Adipocyte (in vitro differentiated cells): ENCODE measurements at regions not wholly inside any gene's neighbourhood (a gene's known extent, or its start where the extent isn't known, plus 50 kb on each side); places are given as distances from the start of the nearest gene placed in this dataset.

Experiments
- DNase-seq: peaks from one replicate; pipeline ENCODE4 v3.0.0-alpha.2; 2015; ENCODE audit warnings: low read depth
- H3K27me3 ChIP-seq: replicated peaks from 2 replicates; pipeline ENCODE4 v1.7.0; 2013; ENCODE audit warnings: mild to moderate bottlenecking, low read length, moderate library complexity; ENCODE audit not compliant: control insufficient read depth, insufficient read depth
- H3K36me3 ChIP-seq: 2 replicates; pipeline ENCODE4 v1.7.0; 2013; ENCODE audit warnings: low read length, mild to moderate bottlenecking, moderate library complexity; ENCODE audit not compliant: control insufficient read depth, insufficient read depth, severe bottlenecking
- H3K4me1 ChIP-seq: 2 replicates; pipeline ENCODE4 v1.7.0; 2013; ENCODE audit warnings: mild to moderate bottlenecking, low read length, moderate library complexity; ENCODE audit not compliant: control insufficient read depth, insufficient read depth
- H3K4me3 ChIP-seq: 2 replicates; pipeline ENCODE4 v1.7.0; 2013; ENCODE audit warnings: mild to moderate bottlenecking, low read length, moderate library complexity
- H3K9ac ChIP-seq: 2 replicates; pipeline ENCODE4 v1.7.0; 2013; ENCODE audit warnings: mild to moderate bottlenecking, low read length, moderate library complexity
- H3K9me3 ChIP-seq: 2 replicates; pipeline ENCODE4 v1.7.0; 2013; ENCODE audit warnings: mild to moderate bottlenecking, low read length, moderate library complexity; ENCODE audit not compliant: control insufficient read depth

- no peaks in the 10 kb centered on the region for H3K27me3 ChIP-seq
Measured at GRCh38 chr13:85381082-85381481, 418.1 kb downstream of the SLITRK6 start.

GRCh38 chr13:85379991-85380390, 419.2 kb downstream of the SLITRK6 start:
- Histone ChIP-seq H3K27me3 (no peaks in the 10 kb centered on the region), H3K9ac (no peak overlapping the region), H3K4me3 (no peak overlapping the region), H3K36me3 (no peaks in the 10 kb centered on the region), H3K9me3 (no peaks in the 10 kb centered on the region), H3K4me1 (no peaks in the 10 kb centered on the region)
- no peak for DNase-seq

More at GRCh38 chr13:85381082-85381481, 418.1 kb downstream of the SLITRK6 start:
- no peaks in the 10 kb centered on the region for H3K9me3 ChIP-seq
- no peak overlapping the region for H3K4me3 ChIP-seq
- no peak for DNase-seq
- no peaks in the 10 kb centered on the region for H3K4me1 ChIP-seq
- H3K9ac ChIP-seq: no peak overlapping the region
- no peaks in the 10 kb centered on the region for H3K36me3 ChIP-seq

GRCh38 chr13:85379433-85379832, 419.8 kb downstream of the SLITRK6 start:
- H3K4me1 ChIP-seq: no peaks in the 10 kb centered on the region
- no peaks in the 10 kb centered on the region for H3K9me3 ChIP-seq
- H3K4me3 ChIP-seq: peak overlapping the region; percentile 36
- H3K9ac ChIP-seq: no peak overlapping the region
- DNase-seq: peak; percentile 7
- no peaks in the 10 kb centered on the region for H3K36me3 ChIP-seq
- H3K27me3 ChIP-seq: no peaks in the 10 kb centered on the region

- Histone ChIP-seq H3K4me1 (no peaks in the 10 kb centered on the region), H3K27me3 (no peaks in the 10 kb centered on the region), H3K9ac (no peak overlapping the region), H3K9me3 (no peaks in the 10 kb centered on the region), H3K4me3 (no peak overlapping the region), H3K36me3 (no peaks in the 10 kb centered on the region)
- DNase-seq: no peak
Measured at GRCh38 chr13:85377783-85378182, 421.4 kb downstream of the SLITRK6 start.

- H3K4me1 ChIP-seq: no peaks in the 10 kb centered on the region
- no peaks in the 10 kb centered on the region for H3K9me3 ChIP-seq
- no peak overlapping the region for H3K4me3 ChIP-seq
- no peak for DNase-seq
- no peak overlapping the region for H3K9ac ChIP-seq
- no peaks in the 10 kb centered on the region for H3K36me3 ChIP-seq
- H3K27me3 ChIP-seq: no peaks in the 10 kb centered on the region
Measured at GRCh38 chr13:85373322-85373721, 425.9 kb downstream of the SLITRK6 start.

- H3K27me3 ChIP-seq: no peaks in the 10 kb centered on the region
- H3K9me3 ChIP-seq: no peaks in the 10 kb centered on the region
- H3K4me1 ChIP-seq: no peaks in the 10 kb centered on the region
- DNase-seq: no peak
- no peaks in the 10 kb centered on the region for H3K36me3 ChIP-seq
- no peak overlapping the region for H3K4me3 ChIP-seq
- H3K9ac ChIP-seq: no peak overlapping the region
Measured at GRCh38 chr13:85371254-85371653, 428.0 kb downstream of the SLITRK6 start.

- H3K4me1 ChIP-seq: no peaks in the 10 kb centered on the region
- H3K27me3 ChIP-seq: no peaks in the 10 kb centered on the region
- H3K36me3 ChIP-seq: no peaks in the 10 kb centered on the region
- no peak overlapping the region for H3K9ac ChIP-seq
- no peak for DNase-seq
- no peaks in the 10 kb centered on the region for H3K9me3 ChIP-seq
- H3K4me3 ChIP-seq: no peak overlapping the region
Measured at GRCh38 chr13:85368686-85369085, 430.5 kb downstream of the SLITRK6 start.

- no peak overlapping the region for H3K4me3 ChIP-seq
- no peaks in the 10 kb centered on the region for H3K36me3 ChIP-seq
- H3K27me3 ChIP-seq: no peaks in the 10 kb centered on the region
- peak; percentile 18 for DNase-seq
- H3K9me3 ChIP-seq: no peaks in the 10 kb centered on the region
- H3K4me1 ChIP-seq: no peaks in the 10 kb centered on the region
- no peak overlapping the region for H3K9ac ChIP-seq
Measured at GRCh38 chr13:85367887-85368286, 431.3 kb downstream of the SLITRK6 start.

GRCh38 chr13:85366759-85367417, 432.3 kb downstream of the SLITRK6 start:
- Histone ChIP-seq H3K27me3 (no peaks in the 10 kb centered on the region), H3K36me3 (no peaks in the 10 kb centered on the region), H3K9ac (no peak overlapping the region), H3K4me1 (no peaks in the 10 kb centered on the region), H3K4me3 (no peak overlapping the region), H3K9me3 (no peaks in the 10 kb centered on the region)
- peak; percentile 75 for DNase-seq

- H3K4me3 ChIP-seq: no peak overlapping the region
- H3K4me1 ChIP-seq: no peaks in the 10 kb centered on the region
- no peak overlapping the region for H3K9ac ChIP-seq
- H3K9me3 ChIP-seq: no peaks in the 10 kb centered on the region
- no peak for DNase-seq
- H3K36me3 ChIP-seq: no peaks in the 10 kb centered on the region
- H3K27me3 ChIP-seq: no peaks in the 10 kb centered on the region
Measured at GRCh38 chr13:85363504-85363903, 435.7 kb downstream of the SLITRK6 start.

- H3K9me3 ChIP-seq: no peaks in the 10 kb centered on the region
- no peaks in the 10 kb centered on the region for H3K4me1 ChIP-seq
- no peak overlapping the region for H3K9ac ChIP-seq
- no peaks in the 10 kb centered on the region for H3K27me3 ChIP-seq
- H3K36me3 ChIP-seq: no peaks in the 10 kb centered on the region
- H3K4me3 ChIP-seq: no peak overlapping the region
- no peak for DNase-seq
Measured at GRCh38 chr13:85362980-85363379, 436.2 kb downstream of the SLITRK6 start.

- no peak overlapping the region for H3K9ac ChIP-seq
- no peaks in the 10 kb centered on the region for H3K27me3 ChIP-seq
- H3K36me3 ChIP-seq: no peaks in the 10 kb centered on the region
- H3K9me3 ChIP-seq: no peaks in the 10 kb centered on the region
- no peaks in the 10 kb centered on the region for H3K4me1 ChIP-seq
- H3K4me3 ChIP-seq: no peak overlapping the region
- peak; percentile 62 for DNase-seq
Measured at GRCh38 chr13:85347251-85347650, 452.0 kb downstream of the SLITRK6 start.
